GM12892 (cell line): ENCODE measurements at regions not wholly inside any gene's neighbourhood (a gene's known extent, or its start where the extent isn't known, plus 50 kb on each side); places are given as distances from the start of the nearest gene placed in this dataset.

Source experiments
- POLR2A ChIP-seq: IDR thresholded peaks from 2 replicates; pipeline ENCODE4 v1.6.1; 2011; ENCODE audit warnings: low read depth, low read length, control low read depth
- POLR2AphosphoS5 ChIP-seq: IDR thresholded peaks from 2 replicates; pipeline ENCODE4 v1.6.1; 2011; ENCODE audit warnings: low read depth, low read length, control low read depth

GRCh38 chr6:144510859-144511258, 225.7 kb downstream of the UTRN start:
- TF ChIP-seq POLR2A (no peak), POLR2AphosphoS5 (no peak)
